GM19468 (cell line): ENCODE measurements at regions not wholly inside any gene's neighbourhood (a gene's known extent, or its start where the extent isn't known, plus 50 kb on each side); places are given as distances from the start of the nearest gene placed in this dataset.

Experiments
- ATAC-seq: cut with Tn5 transposase; IDR thresholded peaks from one replicate; pipeline ENCODE4 v1.9.1; 2021; ENCODE audit warnings: mild to moderate bottlenecking, moderate library complexity, moderate number of reproducible peaks; ENCODE audit not compliant: unreplicated experiment; ENCODE audit errors: extremely low read depth

- no peak for ATAC-seq
Measured at GRCh38 chr2:128545085-128545484, 226.4 kb upstream of the HS6ST1 start.

- ATAC-seq = no peak
Measured at GRCh38 chr2:128545829-128546228, 227.2 kb upstream of the HS6ST1 start.

DNA sequence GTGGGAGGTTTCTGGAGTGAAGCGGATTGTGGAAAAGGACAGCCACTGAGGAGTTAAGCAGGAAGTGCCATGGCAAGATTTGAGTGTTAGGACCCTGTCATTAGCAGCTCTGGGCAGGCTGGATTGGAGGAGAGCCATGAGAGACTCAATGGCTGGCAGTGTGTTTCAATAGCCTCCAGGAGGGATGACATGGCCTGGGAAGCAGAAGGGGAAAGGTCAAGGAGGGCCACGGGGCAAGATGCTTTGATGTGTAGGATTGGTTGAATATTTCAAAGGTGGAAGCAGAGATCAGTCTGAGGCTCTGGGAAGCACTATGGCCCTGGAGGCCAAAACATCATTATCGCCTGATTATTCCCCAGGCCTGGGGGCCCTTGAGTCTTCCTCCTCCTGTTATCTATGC is 229.0 kb upstream of the HS6ST1 start:
- ATAC-seq = no peak

- no peak for ATAC-seq
Measured at GRCh38 chr2:128548461-128548891, 229.8 kb upstream of the HS6ST1 start.

- ATAC-seq = no peak
Measured at GRCh38 chr2:128549094-128549493, 230.4 kb upstream of the HS6ST1 start.

GRCh38 chr2:128549646-128550260 is 231.1 kb upstream of the HS6ST1 start:
- ATAC-seq = no peak

DNA sequence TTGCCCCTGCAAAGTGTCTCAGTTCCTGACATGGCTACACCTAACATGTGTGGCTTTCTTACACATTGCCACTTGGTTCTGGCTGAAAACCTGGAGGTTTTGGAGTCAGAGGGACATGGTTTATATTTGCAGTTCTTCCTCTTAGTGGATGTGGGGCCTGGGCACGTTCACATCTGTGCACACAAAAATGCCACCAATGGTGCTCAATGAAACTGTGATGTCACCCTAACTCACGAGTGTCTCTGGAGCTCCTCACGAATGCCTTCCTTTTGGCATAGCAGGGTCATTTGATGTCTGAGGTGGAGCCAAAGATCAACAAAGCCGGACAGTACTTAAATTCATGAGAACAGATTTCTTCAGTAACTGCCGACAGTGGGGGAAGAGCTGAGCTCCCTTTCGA is 231.7 kb upstream of the HS6ST1 start:
- ATAC-seq = no peak

DNA sequence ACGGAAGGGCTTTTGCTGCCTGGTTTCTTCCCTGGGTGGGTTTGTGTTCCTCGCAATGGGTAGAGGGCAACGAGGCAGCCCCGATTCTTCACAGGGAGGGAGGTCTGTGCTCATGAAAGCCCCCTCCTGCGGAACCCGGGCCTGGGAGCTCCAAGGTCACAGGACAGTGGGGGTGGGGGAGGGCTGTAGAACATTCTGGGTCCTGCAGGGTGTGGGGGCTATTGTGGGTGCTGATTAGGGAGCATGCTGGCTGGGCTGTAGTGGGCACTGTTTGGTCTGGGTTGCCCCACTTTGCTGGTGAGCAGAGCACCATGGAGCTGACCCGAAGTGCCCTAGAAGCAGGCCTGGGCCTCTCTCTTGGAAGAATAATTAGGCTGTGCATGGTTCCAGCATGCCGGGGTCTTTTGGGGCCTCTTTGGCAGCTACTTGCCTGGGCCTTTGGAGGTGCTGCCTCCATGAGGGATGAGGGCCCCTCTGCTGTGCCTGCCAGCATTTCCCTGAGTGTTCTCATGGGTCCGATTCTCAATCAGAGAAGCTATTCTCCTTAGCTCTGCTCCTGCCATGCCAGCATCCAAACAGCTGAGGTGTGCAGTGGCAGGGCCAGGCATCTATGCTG is 232.2 kb upstream of the HS6ST1 start:
- ATAC-seq = no peak

GRCh38 chr2:128551435-128551834 is 232.8 kb upstream of the HS6ST1 start:
- ATAC-seq = no peak

- ATAC-seq = no peak
Measured at GRCh38 chr2:128552141-128552805, 233.6 kb upstream of the HS6ST1 start.

GRCh38 chr2:128552806-128553551 is 234.3 kb upstream of the HS6ST1 start:
- no peak for ATAC-seq

- ATAC-seq = no peak
Measured at GRCh38 chr2:128554151-128554769, 235.6 kb upstream of the HS6ST1 start.

GRCh38 chr2:128555433-128555832 is 236.8 kb upstream of the HS6ST1 start:
- ATAC-seq = no peak

DNA sequence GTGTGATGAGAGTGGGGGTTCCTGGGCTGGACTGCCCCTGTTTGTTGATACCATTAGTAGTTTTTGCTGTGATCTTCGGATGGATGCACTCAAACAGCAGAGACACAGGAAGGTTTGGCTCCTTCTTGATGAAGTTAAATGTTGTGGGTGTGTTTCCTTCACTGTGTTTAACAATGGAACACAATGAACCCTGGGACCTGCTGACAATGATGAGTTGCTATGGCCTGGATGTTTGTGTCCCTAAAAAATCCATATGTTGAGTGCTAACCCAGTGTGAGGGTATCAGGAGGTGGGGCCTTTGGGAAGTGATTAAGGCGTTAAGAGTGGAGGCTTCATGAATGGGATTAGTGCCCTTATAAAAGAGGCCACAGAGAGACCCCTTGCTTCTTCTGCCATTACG is 237.4 kb upstream of the HS6ST1 start:
- no peak for ATAC-seq

DNA sequence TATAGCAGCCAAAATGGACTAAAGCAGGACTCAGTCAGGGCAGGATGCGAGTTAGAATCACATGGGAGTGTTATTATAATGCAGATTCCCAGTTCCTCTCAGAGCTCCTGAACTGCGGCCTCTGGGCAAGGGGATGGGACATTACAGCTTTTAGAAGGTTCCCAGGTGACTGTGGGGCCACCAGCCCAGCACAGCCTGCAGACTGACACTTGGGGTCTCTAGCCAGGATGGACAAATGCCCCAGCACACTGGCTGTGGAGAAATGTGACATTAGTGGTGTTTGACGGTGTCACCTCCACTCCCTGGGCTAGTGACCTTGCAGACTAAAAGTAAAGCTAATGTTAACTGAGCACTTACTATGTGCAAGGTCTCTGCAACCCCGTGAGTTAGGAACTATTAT is 238.0 kb upstream of the HS6ST1 start:
- ATAC-seq = no peak

GRCh38 chr2:128557069-128557468 is 238.4 kb upstream of the HS6ST1 start:
- no peak for ATAC-seq

GRCh38 chr2:128557831-128558241 is 239.2 kb upstream of the HS6ST1 start:
- no peak for ATAC-seq

DNA sequence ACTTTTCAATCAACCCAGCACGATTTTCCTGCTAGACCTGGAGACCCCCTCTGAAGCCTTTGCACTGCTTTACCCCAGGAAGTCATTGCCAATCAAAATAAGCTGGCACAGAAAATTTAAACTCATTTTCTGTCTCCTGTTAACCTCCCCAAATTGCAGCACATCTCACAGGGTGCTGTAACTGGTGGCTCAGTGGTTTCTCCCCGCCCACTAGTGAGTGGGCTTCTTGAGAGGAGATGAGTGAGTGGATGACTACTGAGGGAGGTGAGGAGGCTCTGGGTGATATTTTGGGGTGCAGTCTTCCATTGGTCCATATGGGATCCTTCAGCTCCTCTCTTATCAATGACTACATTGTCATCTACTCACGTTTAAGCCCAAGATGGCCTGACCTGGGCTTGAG is 239.8 kb upstream of the HS6ST1 start:
- no peak for ATAC-seq

DNA sequence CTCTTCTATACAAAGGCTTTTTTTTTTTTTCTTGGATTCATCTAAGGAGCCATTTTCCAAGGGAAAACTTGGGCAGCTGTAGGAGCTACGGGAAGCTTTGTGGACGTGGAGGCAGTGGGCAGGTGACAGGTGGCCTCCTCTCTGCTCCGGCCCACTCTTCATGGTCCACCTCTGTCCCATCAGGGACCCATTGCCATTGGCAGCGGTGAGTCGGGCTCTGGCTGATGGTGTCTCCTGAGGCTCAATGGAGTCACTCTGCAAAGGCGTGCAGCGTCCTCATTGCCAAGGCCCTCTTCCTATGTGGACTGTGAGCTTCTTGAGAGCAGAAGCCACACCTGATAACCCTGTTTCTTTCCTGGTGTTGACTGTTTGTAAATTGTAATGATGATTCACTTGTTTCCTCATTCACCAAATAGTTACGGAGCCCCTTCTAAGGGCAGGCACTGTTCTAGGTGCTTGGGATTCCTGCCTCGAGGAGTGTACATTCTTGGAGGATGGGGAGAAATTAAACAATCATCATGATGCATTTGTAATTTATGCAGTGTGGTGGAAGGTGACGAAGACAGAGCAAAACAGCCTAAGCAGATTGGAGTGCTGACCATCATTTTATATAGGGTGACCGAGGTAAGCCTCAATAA is 240.3 kb upstream of the HS6ST1 start:
- no peak for ATAC-seq
